ENCODE measurements at regions not wholly inside any gene's neighbourhood (a gene's known extent, or its start where the extent isn't known, plus 50 kb on each side); places are given as distances from the start of the nearest gene placed in this dataset.

DNA sequence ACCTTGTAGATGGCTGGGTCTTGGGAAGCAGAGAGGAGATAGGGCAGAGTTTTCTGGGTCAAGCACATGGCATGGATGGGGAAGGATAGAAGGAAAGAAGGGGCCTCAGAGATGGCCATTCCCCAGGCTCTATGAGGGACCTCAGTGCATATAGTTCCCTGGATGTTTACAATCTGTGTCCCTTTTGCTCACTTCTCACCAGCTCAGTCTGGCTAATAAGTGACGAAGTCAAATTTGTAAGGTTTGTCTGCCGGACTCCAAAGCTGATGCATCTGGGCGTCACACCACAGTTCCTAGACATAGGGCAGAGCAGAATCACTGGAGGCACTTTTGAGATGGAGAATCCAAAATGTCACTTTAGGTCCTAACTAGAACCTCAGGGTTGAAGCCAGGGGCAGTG lies 416.4 kb upstream of the PROX1 start:
- no peak overlapping the region for H3K4me2 ChIP-seq
- H3K79me2 ChIP-seq (ENCODE audit: insufficient read depth, low read depth): no peaks in the 10 kb centered on the region
- H3K27me3 ChIP-seq (ENCODE audit: insufficient read depth, low read depth): no peaks in the 10 kb centered on the region
- no peak overlapping the region for H2AFZ ChIP-seq (ENCODE audit: low read depth)
- no peak overlapping the region for H3K27ac ChIP-seq
- no peaks in the 10 kb centered on the region for H4K20me1 ChIP-seq (ENCODE audit: insufficient read depth)
- H3K4me1 ChIP-seq (ENCODE audit: low read depth, poor library complexity, severe bottlenecking): no peaks in the 10 kb centered on the region
- TF ChIP-seq, protein P1, sequence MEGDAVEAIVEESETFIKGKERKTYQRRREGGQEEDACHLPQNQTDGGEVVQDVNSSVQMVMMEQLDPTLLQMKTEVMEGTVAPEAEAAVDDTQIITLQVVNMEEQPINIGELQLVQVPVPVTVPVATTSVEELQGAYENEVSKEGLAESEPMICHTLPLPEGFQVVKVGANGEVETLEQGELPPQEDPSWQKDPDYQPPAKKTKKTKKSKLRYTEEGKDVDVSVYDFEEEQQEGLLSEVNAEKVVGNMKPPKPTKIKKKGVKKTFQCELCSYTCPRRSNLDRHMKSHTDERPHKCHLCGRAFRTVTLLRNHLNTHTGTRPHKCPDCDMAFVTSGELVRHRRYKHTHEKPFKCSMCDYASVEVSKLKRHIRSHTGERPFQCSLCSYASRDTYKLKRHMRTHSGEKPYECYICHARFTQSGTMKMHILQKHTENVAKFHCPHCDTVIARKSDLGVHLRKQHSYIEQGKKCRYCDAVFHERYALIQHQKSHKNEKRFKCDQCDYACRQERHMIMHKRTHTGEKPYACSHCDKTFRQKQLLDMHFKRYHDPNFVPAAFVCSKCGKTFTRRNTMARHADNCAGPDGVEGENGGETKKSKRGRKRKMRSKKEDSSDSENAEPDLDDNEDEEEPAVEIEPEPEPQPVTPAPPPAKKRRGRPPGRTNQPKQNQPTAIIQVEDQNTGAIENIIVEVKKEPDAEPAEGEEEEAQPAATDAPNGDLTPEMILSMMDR (conservative IDR thresholded peaks at IDR 0.05; ENCODE audit: low read depth, low read length): no peak
- H3K36me3 ChIP-seq (ENCODE audit: insufficient read depth): no peaks in the 10 kb centered on the region
- H3K4me3 ChIP-seq (IDR thresholded peaks at IDR 0.05; ENCODE audit: insufficient read depth, low read depth, low read length): no peak overlapping the region
- H3K9ac ChIP-seq: no peak overlapping the region

DNA sequence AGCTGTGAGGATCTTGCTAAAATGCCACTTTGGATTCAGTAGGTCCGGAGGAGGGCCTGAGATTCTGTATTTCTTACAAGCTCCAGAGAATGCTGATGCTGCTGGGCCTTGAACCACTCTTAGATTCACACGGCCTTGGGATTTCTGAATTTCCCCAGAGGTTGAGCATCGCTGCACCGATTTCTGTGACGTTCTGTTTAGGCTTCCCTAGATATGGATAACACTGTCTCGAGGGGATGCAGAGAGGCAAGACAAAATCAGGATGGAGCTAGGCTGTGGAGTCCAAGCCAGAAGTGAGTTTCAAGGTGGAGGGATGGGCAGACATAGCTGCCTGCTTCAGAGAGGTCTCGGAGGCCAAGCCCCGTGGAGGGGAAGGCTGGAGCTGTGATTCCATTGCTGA lies 415.9 kb upstream of the PROX1 start:
- no peaks in the 10 kb centered on the region for H4K20me1 ChIP-seq (ENCODE audit: insufficient read depth)
- H3K9ac ChIP-seq: no peak overlapping the region
- TF ChIP-seq, protein P1 (conservative IDR thresholded peaks at IDR 0.05; ENCODE audit: low read depth, low read length): no peak
- H3K4me2 ChIP-seq: no peak overlapping the region
- H3K27me3 ChIP-seq (ENCODE audit: insufficient read depth, low read depth): no peaks in the 10 kb centered on the region
- H3K4me3 ChIP-seq (IDR thresholded peaks at IDR 0.05; ENCODE audit: insufficient read depth, low read depth, low read length): no peak overlapping the region
- no peaks in the 10 kb centered on the region for H3K4me1 ChIP-seq (ENCODE audit: low read depth, poor library complexity, severe bottlenecking)
- H3K79me2 ChIP-seq (ENCODE audit: insufficient read depth, low read depth): no peaks in the 10 kb centered on the region
- H3K36me3 ChIP-seq (ENCODE audit: insufficient read depth): no peaks in the 10 kb centered on the region
- no peak overlapping the region for H2AFZ ChIP-seq (ENCODE audit: low read depth)
- no peak overlapping the region for H3K27ac ChIP-seq

DNA sequence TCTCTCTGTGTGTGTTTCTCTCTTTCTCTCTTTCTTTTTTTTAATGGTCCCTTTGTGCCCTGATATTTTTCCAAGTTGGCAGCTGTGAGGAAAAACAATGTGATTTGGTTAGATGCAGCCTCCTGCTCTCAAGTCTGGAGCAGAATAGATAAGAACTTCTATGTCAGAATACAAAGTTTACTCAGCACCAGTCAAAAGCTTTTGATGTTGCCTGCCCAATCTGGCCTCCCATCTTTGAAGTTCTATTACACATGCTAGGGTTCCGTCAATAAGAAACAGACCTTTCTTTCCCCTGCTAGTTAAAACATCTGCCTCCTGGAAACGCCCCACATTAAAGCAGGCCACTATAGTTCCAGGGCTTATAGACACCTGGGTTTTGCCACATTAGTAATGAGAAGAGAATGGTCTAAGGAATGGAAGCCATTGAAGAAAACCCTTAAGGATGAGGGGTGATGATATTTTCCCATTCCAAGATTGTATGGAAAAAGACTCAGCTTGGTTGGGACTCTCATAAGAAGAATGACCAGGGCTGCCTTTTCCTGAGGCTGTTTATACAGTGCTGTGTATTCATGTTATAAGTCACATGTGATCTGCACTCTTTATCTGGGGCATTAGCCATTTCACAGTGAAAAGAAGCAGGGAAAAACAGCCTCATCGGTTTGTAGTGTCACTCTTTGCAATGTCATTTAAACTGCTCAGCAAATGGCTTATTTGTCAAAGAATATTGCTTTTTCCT lies 414.7 kb upstream of the PROX1 start:
- Histone ChIP-seq H3K4me1 (ENCODE audit: low read depth, poor library complexity, severe bottlenecking) (no peaks in the 10 kb centered on the region), H3K36me3 (ENCODE audit: insufficient read depth) (no peaks in the 10 kb centered on the region), H3K4me3 (IDR thresholded peaks at IDR 0.05; ENCODE audit: insufficient read depth, low read depth, low read length) (no peak overlapping the region), H2AFZ (ENCODE audit: low read depth) (no peak overlapping the region), H3K4me2 (no peak overlapping the region), H3K9ac (no peak overlapping the region), H3K79me2 (ENCODE audit: insufficient read depth, low read depth) (no peaks in the 10 kb centered on the region), H3K27ac (no peak overlapping the region), H4K20me1 (ENCODE audit: insufficient read depth) (no peaks in the 10 kb centered on the region), H3K27me3 (ENCODE audit: insufficient read depth, low read depth) (no peaks in the 10 kb centered on the region)
- TF ChIP-seq, protein P1 (conservative IDR thresholded peaks at IDR 0.05; ENCODE audit: low read depth, low read length): no peak

DNA sequence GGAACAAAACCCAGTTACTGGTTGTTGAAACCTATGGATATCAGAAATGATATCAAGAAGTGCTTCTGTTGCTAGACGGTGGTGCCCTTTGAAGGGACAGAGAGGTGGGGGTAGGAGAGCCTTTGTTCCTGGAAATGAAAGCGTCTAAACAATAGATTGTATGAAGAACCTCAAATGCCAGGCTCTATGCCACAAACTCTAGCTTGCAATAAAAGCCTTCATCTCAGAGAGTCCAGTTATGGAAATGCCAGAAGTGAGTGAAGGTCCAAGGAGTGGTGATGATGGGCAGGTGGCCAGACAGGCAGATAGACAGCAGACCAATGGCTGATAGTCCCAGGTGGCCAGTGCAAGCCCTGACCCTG lies 414.1 kb upstream of the PROX1 start:
- Histone ChIP-seq H3K79me2 (ENCODE audit: insufficient read depth, low read depth) (no peaks in the 10 kb centered on the region), H3K9ac (no peak overlapping the region), H3K36me3 (ENCODE audit: insufficient read depth) (no peaks in the 10 kb centered on the region), H3K27ac (no peak overlapping the region), H3K27me3 (ENCODE audit: insufficient read depth, low read depth) (no peaks in the 10 kb centered on the region), H4K20me1 (ENCODE audit: insufficient read depth) (no peaks in the 10 kb centered on the region), H3K4me2 (no peak overlapping the region), H3K4me1 (ENCODE audit: low read depth, poor library complexity, severe bottlenecking) (no peaks in the 10 kb centered on the region), H3K4me3 (IDR thresholded peaks at IDR 0.05; ENCODE audit: insufficient read depth, low read depth, low read length) (no peak overlapping the region), H2AFZ (ENCODE audit: low read depth) (no peak overlapping the region)
- TF ChIP-seq, protein P1 (conservative IDR thresholded peaks at IDR 0.05; ENCODE audit: low read depth, low read length): no peak

Measured in KMS-11 (cell line).